ENCODE measurements at regions not wholly inside any gene's neighbourhood (a gene's known extent, or its start where the extent isn't known, plus 50 kb on each side); places are given as distances from the start of the nearest gene placed in this dataset.

DNA sequence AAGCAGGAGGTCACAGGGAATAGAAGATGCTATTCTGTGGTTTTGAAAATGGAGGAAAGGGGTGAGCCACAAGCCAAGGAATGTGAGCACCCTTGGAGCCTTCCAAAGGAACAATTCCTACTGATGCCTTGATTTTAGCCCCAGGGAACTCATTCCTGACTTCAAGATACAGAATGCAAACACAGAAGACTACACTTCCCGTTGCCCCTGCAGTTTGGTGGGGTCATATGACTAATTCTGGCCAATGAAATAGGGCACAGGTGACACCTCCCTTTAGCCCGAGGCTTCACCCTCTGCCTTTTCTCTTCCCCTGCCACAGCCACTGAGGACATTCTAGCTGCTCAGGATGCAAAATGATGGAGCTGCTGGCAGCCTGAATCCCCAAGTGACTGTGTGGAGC is 126.1 kb downstream of the INHBB start:
- TF ChIP-seq, protein P1, sequence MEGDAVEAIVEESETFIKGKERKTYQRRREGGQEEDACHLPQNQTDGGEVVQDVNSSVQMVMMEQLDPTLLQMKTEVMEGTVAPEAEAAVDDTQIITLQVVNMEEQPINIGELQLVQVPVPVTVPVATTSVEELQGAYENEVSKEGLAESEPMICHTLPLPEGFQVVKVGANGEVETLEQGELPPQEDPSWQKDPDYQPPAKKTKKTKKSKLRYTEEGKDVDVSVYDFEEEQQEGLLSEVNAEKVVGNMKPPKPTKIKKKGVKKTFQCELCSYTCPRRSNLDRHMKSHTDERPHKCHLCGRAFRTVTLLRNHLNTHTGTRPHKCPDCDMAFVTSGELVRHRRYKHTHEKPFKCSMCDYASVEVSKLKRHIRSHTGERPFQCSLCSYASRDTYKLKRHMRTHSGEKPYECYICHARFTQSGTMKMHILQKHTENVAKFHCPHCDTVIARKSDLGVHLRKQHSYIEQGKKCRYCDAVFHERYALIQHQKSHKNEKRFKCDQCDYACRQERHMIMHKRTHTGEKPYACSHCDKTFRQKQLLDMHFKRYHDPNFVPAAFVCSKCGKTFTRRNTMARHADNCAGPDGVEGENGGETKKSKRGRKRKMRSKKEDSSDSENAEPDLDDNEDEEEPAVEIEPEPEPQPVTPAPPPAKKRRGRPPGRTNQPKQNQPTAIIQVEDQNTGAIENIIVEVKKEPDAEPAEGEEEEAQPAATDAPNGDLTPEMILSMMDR (conservative IDR thresholded peaks at IDR 0.05; ENCODE audit: control insufficient read depth, insufficient read depth, low read depth, low read length), result no peak
- no peak overlapping the region for H3K4me3 ChIP-seq (ENCODE audit: control insufficient read depth, low read depth, low read length)
- no peak for DNase-seq (ENCODE audit: low read depth)

DNA sequence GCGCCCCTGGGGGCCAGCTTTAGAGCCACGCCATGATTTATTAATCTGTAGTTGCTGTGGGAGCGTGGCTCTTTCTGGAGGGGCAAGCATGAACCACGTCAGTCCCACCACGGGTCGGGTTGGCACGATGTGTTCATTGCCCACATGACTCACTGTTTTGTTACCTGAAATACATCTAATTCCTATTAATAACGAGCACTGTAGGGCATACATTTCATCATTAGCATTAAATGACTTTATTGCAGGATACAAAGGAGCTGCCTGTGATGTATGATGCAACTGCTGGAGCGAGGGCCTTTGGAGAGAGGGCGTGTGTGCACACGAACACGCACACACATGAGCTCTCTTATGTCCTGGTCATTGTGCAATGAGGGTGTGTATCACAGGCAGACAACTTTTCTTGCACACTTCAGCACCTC is 127.0 kb downstream of the INHBB start:
- TF ChIP-seq, protein P1 (conservative IDR thresholded peaks at IDR 0.05; ENCODE audit: control insufficient read depth, insufficient read depth, low read depth, low read length), result no peak
- no peak overlapping the region for H3K4me3 ChIP-seq (ENCODE audit: control insufficient read depth, low read depth, low read length)
- DNase-seq (ENCODE audit: low read depth), result no peak

DNA sequence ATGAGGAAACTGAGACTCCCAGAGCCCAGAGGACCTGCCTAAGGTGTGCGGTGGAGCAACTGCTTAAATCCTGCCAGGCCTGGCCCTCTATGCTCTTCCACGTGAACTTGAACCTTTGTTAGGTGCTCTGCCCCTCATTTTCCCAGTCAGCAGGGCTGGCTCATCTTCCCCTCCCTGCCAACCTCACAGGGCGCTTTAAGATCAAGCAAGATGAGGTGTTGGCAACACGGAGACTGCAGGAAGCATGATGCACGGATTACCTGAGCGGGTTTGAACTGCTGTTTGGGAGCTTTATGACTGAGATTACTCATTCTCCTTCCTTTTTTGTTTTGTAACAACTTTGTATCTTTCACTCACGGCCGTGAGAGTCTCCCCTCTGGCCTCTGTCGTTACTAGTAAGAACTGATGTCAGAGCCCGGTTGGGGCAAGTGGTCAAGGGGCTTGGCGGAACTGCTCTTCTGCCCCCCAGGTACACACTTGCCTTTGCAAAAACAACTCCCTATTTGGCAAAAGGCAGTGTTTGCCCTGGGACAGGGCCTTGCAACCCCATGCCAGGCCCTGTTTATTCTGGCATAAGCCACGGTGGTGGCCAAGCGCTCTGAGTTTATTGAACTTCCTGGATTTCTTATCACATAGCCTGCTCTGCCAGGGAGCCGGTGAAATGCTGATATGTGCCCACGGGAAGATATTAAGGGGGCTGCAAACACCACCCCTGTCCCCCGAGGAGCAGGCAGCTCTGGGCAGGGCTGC is 127.8 kb downstream of the INHBB start:
- TF ChIP-seq, protein P1 (conservative IDR thresholded peaks at IDR 0.05; ENCODE audit: control insufficient read depth, insufficient read depth, low read depth, low read length), result no peak
- no peak for DNase-seq (ENCODE audit: low read depth)

DNA sequence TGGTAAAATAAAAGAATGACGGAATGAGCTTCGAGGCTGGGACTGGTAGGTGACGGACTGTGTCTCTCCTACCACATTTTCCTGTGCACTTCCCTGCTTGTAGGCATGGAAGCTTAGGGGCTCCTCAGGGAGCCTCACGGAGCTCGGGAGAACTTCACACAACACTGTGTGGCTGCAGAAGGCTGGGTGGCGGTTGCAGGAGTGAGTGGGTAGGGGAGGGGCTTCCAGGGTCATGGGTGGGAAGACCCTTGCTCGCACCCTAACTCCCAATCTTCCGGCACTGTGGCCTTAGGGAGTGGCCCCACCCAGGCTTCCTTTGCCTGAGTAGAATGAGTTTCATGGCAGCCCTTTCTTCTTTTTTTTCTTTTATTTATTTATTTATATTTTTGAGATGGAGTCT is 128.6 kb downstream of the INHBB start:
- no peak for DNase-seq (ENCODE audit: low read depth)
- TF ChIP-seq, protein P1 (conservative IDR thresholded peaks at IDR 0.05; ENCODE audit: control insufficient read depth, insufficient read depth, low read depth, low read length), result no peak
- no peak overlapping the region for H3K4me3 ChIP-seq (ENCODE audit: control insufficient read depth, low read depth, low read length)

More for the DNA sequence above, 127.8 kb downstream of the INHBB start:
- H3K4me3 ChIP-seq (ENCODE audit: control insufficient read depth, low read depth, low read length), result no peak overlapping the region

DNA sequence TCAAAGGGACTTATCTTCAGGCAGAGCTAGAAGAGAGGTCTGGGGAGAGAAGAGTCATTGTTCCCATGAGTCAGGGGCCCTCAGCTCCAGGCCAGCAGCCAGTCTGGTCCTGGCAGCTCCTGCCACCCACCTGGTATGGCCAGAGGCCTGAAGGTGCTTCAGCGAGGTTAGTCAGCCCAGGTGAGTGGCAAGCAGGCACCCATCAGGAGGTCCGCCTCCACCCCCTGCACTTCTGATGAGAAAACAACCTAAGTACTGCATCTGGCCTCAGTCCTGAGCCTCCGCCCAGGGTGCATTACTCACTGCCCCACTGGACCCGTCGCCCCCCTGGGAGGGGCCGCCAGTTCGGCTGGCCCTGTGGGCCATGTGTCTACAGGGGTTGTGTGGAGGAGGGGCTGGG is 130.2 kb downstream of the INHBB start:
- no peak overlapping the region for H3K4me3 ChIP-seq (ENCODE audit: control insufficient read depth, low read depth, low read length)
- DNase-seq (ENCODE audit: low read depth), result peak; percentile 11
- TF ChIP-seq, protein P1 (conservative IDR thresholded peaks at IDR 0.05; ENCODE audit: control insufficient read depth, insufficient read depth, low read depth, low read length), result no peak

DNA sequence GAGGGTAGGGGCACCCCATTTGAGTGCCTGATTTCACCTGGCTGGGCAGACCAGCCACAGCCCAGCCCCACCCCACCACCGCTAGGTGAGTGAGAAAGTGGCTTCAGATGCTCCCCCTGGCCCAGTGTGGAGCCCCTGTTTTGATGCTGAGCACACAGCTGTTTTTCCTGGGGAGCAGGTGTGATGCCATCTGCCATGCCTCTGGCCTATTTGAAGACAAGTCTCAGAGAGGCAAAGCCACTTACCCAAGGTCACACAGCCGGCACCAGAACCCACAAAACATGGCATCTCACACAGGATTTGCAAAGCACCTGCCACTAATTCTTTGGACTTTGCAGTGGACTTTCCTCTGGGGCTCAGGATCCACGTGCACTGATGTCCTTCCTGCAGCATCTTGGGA is 131.3 kb downstream of the INHBB start:
- H3K4me3 ChIP-seq (ENCODE audit: control insufficient read depth, low read depth, low read length), result no peak overlapping the region
- TF ChIP-seq, protein P1 (conservative IDR thresholded peaks at IDR 0.05; ENCODE audit: control insufficient read depth, insufficient read depth, low read depth, low read length), result no peak
- no peak for DNase-seq (ENCODE audit: low read depth)
